HG02981 (cell line): ENCODE measurements at regions not wholly inside any gene's neighbourhood (a gene's known extent, or its start where the extent isn't known, plus 50 kb on each side); places are given as distances from the start of the nearest gene placed in this dataset.
"Not testable (repeated sequence)": the region's sequence is repeated elsewhere in the genome, so short reads cannot be mapped to it uniquely, and the experiment has no call there.

Experiments used
- ATAC-seq: cut with Tn5 transposase; IDR thresholded peaks from one replicate; pipeline ENCODE4 v1.9.1; 2021; ENCODE audit warnings: mild to moderate bottlenecking, moderate library complexity; ENCODE audit not compliant: unreplicated experiment

DNA sequence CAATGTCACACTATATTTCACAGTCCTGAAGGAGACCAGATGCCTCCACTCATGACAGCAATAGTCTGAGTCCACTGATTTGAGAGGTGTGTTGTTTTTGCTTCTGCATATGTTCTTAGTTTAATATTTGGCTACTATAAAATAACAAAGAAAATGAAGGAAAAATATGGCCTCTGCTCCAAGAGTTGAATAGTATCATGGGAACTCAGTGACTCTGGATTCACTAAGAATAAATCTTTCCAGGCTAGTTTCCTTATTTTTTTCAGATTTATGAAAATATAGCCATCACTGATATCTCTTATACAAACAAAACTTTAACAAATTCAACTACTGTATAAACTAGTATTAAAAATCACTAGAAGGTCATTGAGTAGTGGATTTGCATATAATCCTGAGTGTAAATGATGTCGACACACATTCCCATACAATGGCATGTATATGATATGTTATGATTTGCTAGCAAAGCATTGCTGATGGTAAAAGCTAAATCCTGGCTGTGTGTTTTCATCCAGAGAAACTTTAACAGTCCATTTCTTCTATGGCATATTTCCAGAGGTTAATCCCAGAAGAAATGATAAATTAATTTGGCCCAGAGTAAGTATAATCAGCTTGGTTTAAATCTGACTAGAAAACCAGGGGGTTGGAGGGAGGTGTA lies 66.0 kb upstream of the VIPR2 start:
- ATAC-seq: no peak

GRCh38 chr7:159209429-159209828 lies 64.8 kb upstream of the VIPR2 start:
- ATAC-seq: no peak

DNA sequence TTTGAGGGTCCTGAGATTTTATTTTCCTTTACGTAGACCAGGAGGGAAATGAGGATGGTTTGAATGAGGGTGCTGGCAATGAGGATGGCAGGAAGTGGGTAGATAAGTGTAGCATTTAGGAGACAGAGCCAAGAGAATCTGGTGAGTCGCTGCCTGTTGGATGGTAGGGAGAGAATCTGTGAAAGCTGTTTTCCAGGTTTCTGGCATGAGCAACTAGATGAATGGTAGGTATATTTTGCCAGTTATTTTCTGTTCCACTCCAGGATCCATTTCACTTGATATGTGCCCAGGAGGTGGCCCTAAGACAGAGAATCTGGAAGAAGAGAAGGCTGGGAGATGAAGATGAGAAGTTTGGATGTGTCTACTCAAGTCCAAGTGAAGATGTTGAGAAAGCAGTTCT lies 63.3 kb upstream of the VIPR2 start:
- no peak for ATAC-seq

GRCh38 chr7:159207393-159207792 lies 62.7 kb upstream of the VIPR2 start:
- no peak for ATAC-seq

DNA sequence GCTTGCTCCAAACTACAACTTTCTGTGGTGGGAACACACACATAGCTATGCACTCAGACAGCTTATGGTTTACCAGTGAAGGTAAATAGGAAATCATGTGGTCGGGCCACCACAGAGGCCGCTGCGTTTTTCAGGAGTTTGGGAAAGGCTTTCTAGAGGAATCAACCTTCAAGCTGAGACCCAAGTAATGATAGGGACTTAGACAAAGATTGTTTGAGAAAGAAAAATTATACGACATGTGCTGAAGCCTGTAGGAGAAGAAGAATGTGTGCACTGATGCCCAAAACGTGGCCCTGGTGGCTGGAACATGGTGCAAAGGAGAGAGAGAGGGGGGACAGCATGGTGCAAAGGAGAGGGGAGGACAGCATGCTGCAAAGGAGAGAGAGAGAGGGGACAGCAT lies 61.2 kb upstream of the VIPR2 start:
- no peak for ATAC-seq

- no peak for ATAC-seq
These were observed 60.0 kb upstream of the VIPR2 start for GRCh38 chr7:159204664-159205063.

GRCh38 chr7:159203253-159203652 lies 58.6 kb upstream of the VIPR2 start:
- ATAC-seq: not testable (repeated sequence)

DNA sequence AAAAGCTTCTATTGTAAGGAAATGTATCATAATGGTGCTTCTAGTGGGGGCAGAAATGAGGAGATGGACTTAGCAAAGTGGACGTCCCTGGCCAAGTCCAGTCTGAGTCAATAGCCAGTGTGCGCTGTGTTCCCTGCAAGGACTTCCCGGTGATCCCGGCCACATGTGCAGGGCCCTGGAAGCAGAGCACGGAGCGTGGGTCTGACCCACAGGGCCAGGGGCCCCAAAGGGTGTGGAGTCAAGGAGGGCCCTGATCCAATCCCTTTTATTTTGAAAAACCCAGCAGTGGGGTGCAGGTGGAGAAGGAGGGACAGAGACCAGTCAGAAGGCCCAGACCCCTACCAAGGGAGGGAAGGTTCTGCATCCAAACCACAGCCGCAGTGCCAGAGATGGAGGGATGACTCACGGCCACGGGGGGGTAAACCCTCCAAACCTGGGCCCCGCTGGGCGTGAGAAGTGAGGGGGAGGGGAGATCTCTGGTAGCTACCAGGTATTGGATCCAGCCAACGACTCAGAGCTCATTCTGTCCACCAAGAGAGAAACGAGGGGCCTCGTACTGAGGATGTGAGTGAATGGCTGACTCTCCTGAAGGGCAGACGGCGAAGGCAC lies 57.2 kb upstream of the VIPR2 start:
- no peak for ATAC-seq

DNA sequence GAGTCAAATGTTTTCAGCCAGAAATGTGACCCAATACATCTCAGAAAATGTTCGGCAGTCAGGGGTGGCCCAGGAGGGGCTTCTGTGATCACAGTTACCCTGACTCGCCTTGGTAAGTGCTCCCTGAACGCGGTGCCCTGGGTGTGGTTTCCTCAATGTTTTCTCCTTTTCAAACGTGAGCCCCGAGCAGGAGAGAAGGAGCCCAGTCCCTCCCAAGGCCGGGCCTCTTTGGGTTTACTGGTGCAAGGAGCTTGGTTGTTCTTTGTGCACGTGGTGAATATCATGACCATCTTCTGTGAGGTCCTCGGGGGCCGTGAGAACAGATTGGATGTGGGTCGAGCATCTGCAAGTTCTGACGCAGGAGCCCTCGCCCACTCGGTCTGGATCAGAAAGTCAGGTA lies 55.8 kb upstream of the VIPR2 start:
- no peak for ATAC-seq

DNA sequence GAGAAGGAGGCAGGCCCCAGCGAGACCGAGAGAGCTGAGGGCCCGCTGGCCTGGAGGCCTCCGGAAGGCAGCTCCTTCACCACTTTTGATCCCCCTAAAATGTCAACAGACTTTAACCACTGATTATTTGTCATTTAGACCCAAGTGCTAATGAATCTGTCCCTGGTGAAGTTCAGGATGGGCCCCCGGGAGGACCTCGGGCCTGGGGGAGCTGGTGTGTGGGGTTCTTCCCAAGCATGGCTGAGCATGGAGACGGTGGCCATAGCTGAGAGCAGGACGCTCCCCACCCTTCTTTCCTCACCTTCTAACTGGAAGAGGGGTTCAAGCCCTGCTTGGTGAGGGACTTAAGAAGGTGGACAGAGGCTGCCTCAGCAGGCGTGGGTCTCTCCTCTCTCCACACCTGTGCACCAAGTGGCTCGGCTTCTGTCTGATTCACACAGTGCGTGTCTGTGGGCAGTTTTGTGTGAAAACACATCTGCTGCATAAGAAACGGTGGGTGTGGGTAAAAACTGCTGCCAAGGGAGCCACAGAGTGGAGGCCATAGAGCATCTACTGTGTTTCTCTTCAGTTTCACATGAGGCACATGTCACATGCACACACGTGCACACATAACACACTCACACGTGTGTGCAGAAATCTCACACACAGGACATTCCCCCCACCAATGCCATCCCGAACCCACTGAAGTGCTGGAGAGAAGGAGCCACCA lies 53.5 kb upstream of the VIPR2 start:
- no peak for ATAC-seq

DNA sequence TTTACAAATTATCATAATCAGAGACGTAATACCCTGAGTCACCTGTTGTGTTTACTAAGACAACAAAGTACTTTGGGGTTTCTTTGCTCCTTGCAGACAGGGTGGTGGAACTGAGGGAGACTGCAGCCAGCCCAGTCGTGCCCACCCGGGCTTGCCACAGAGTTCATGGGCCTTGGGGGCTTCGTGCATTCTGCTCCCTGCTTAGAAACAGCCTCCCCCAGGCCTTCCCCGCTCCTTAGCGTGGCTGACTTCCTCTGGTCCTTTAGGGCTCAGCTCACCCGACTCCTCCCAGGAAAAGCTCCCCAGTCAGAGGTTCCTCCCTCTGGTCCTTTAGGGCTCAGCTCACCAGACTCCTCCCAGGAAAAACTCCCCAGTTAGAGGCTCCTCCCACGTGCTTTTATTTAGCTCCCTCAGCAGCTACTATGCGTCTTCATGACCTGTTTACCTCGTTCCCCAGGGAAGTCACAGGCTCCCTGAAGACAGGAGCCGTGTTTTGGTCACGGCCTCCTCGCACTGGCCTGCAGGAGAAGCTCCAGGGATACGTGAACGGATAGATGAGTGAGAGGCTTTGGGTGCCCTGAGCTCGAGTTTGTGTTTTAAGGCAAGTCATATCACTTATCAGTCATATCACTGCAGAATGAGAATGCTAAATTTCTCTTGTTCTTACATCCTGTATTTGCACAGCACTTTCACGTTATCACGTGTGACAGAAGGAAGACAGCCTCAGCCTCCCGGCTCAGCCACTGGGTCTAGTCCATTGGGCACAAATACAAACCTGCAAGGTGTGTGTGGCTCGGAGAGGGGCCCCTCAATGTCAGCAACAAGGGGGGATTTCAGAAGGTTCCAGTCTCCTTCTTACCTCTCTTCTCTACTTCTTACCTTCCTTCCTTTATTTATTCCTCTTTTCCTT lies 52.7 kb upstream of the VIPR2 start:
- ATAC-seq: peak; percentile 65

DNA sequence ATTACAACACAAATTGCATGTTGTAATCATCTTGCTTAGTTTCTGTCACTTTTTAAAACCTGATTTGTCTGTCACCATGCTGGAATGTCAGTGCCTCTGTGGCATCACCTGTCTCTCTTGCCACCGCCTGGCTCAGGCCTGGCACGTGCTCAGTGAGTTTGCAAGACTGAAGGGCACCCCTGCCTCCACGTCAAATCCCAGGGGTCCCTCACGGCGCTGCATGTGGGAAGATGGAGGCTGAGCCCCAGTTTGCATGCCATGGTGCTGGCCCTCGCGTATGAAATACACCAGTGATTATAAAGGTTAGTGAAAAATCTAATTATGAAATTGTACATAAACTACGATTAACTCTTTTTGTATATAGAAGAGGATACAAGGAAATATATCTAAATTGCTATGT lies 51.9 kb upstream of the VIPR2 start:
- no peak for ATAC-seq

DNA sequence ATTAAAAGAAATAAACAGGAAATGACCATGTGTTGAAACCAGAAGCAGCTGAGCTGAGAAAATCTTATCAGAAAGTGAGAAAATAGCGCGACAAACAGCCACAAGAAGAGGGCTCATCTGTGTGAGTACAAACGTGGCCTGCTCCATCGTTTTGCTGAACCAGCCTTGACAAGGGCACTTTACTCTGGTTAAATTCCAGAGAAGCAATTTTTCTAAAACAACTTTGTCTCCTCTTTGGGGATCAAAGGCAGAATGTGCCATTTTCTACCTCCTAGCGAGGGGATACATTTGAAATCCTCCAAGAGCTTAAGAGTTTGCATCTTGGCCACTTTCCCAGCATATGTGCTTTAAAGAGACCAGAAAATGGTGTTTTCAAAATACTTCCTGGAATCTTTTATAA lies 51.3 kb upstream of the VIPR2 start:
- no peak for ATAC-seq
